Heart left ventricle (tissue), 16 donors: ENCODE measurements at regions not wholly inside any gene's neighbourhood (a gene's known extent, or its start where the extent isn't known, plus 50 kb on each side); places are given as distances from the start of the nearest gene placed in this dataset.

Experiments
- ATAC-seq, 4 donors: fragments of 200-7000 bp; cut with Tn5 transposase; one replicate each; pipeline ENCODE4 v1.9.1; 2020 to 2022; ENCODE audit warnings: moderate library complexity in 4 of 4, mild to moderate bottlenecking in 3 of 4, moderate number of reproducible peaks in 1 of 4
- DNase-seq, 5 donors: peaks; one replicate each; pipeline ENCODE4 v3.0.0-alpha.2; 2020
- H3K27ac ChIP-seq, 12 donors: fragments of 200-600 bp; sonication (generic) in 4 of 12; one replicate each; pipeline versions ENCODE4 v1.5.0 to v1.8.0; 2016 to 2022; ENCODE audit warnings: mild to moderate bottlenecking in 2 of 12
- H3K27me3 ChIP-seq, 9 donors: fragments of 200-600 bp; sonication (generic) in 2 of 9; one replicate each; pipeline versions ENCODE4 v1.5.1 to v1.8.0; 2016 to 2022; ENCODE audit warnings: mild to moderate bottlenecking in 3 of 9
- H3K36me3 ChIP-seq, 9 donors: fragments of 200-600 bp; sonication (generic) in 2 of 9; one replicate each; pipeline versions ENCODE4 v1.5.0 to v1.8.0; 2018 to 2022; ENCODE audit warnings: mild to moderate bottlenecking in 2 of 9
- H3K4me1 ChIP-seq, 12 donors: fragments of 200-600 bp; sonication (generic) in 4 of 12; one replicate each; pipeline versions ENCODE4 v1.5.0 to v1.8.0; 2016 to 2022; ENCODE audit warnings: mild to moderate bottlenecking in 3 of 12
- H3K4me3 ChIP-seq, 12 donors: fragments of 200-600 bp; sonication (generic) in 4 of 12; one replicate each; pipeline versions ENCODE4 v1.5.0 to v1.8.0; 2017 to 2022; ENCODE audit warnings: mild to moderate bottlenecking in 9 of 12, moderate library complexity in 4 of 12
- H3K9me3 ChIP-seq, 12 donors: fragments of 200-600 bp; sonication (generic) in 4 of 12; one replicate each; pipeline versions ENCODE4 v1.5.0 to v1.8.0; 2016 to 2022; ENCODE audit warnings: mild to moderate bottlenecking in 1 of 12
- POLR2A ChIP-seq, 2 donors: fragments of 450-650 bp; IDR thresholded peaks; one replicate each; pipeline ENCODE4 v1.6.1; 2017; ENCODE audit warnings: antibody characterized with exemption in 2 of 2, mild to moderate bottlenecking in 2 of 2, moderate library complexity in 2 of 2
- WGBS, 4 donors: extraction: QIAGEN DNeasy Blood & Tissue Kit in 2 of 4; methylation state at CpG; one replicate each; pipeline versions ENCODE4 v1.1.5 to v1.1.7; 2013 to 2018; 5-methylcytosine and 5-hydroxymethylcytosine counted together
- intact Hi-C, 10 donors: fragments of 100-400 bp; cut with DNase I; formaldehyde crosslinking; loops; one replicate each; pipeline versions ENCODE4 v1.11.1 to v1.14.2; 2022
- TF ChIP-seq, protein P1 (sequence below), 12 donors: fragments of 200-600 bp; sonication (generic) in 4 of 12; IDR thresholded peaks; one replicate each; pipeline versions ENCODE4 v1.5.0 to v1.8.0; 2018 to 2022; ENCODE audit warnings: antibody characterized with exemption in 12 of 12, mild to moderate bottlenecking in 5 of 12
- donor health status: ischemic (EF 13 %, LVEDD 7.1; RV severe dilation, severe dysfunction).
- donor health status: healthy with polysubstance abuse.
- donor health status: DM: no; HTN: yes; CAD: no.
- donor health status: DM: no; HTN: no; CAD: no.
- donor health status: ischemic (EF 25% LVEDD 6.9; RV normal size, moderate dysfunction).
- donor health status: ischemic (EF 25% LVEDD 5.7; RV mildly dilated, moderate dysfunction).
- donor health status: healthy.
- donor health status: DM: yes; HTN: yes; CAD: no.
- donor health status: ischemic (EF 35%, LVEDD 5.7; RV mildly dilated, moderate dysfunction).
- donor health status: nonischemic (EF 11% LVEDD 7.7; RV severe dilation, severe dysfunction).
- donor health status: DM: yes; HTN: yes; CAD: no.
- donor health status: PGD.
- donor health status: ischemic (EF 29% LVEDD 5.4; RV normal size, mild dysfunction).
- donor health status: nonischemic (EF 23%, LVEDD 6.1; RV moderate dilation, normal function).

DNA sequence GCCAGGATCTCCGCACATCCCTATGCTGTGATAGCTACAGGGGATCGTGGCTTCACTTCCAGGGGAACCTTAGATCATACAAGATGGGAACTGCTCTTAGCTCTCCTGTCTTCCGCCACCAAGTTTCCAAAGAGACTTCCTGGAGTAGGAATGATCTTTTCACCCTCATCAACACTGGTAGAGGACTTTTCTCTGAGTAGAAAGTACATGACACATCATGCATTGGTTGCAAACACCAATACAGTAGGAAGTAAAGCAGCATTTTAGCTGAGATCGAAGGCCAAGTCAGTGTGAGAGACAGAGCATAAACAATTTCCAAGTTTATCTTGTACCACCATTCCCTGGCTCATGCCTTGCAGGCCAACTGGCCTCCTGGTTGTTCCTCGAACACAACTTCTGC lies 113.1 kb upstream of the NEDD9 start:
- Histone ChIP-seq H3K27ac (no peak overlapping the region), H3K4me3 (no peak overlapping the region), H3K36me3 (no peaks in the 10 kb centered on the region), H3K4me1 (peaks cover 0 to 31% (median 0%) of the 10 kb centered on the region in 12 donors), H3K27me3 (no peaks in the 10 kb centered on the region), H3K9me3 (peaks cover 0 to 12% (median 0%) of the 10 kb centered on the region in 12 donors)
- WGBS, 4 donors: 92 to 97% (median 93%) methylated on average over 5 of the region's 5 CpGs
- intact Hi-C loops: no loop called here
- TF ChIP-seq POLR2A (IDR thresholded peaks at IDR 0.05): no peak
- TF ChIP-seq, protein P1, sequence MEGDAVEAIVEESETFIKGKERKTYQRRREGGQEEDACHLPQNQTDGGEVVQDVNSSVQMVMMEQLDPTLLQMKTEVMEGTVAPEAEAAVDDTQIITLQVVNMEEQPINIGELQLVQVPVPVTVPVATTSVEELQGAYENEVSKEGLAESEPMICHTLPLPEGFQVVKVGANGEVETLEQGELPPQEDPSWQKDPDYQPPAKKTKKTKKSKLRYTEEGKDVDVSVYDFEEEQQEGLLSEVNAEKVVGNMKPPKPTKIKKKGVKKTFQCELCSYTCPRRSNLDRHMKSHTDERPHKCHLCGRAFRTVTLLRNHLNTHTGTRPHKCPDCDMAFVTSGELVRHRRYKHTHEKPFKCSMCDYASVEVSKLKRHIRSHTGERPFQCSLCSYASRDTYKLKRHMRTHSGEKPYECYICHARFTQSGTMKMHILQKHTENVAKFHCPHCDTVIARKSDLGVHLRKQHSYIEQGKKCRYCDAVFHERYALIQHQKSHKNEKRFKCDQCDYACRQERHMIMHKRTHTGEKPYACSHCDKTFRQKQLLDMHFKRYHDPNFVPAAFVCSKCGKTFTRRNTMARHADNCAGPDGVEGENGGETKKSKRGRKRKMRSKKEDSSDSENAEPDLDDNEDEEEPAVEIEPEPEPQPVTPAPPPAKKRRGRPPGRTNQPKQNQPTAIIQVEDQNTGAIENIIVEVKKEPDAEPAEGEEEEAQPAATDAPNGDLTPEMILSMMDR (IDR thresholded peaks at IDR 0.05): no peak
- no peak for DNase-seq
- no peak for ATAC-seq

DNA sequence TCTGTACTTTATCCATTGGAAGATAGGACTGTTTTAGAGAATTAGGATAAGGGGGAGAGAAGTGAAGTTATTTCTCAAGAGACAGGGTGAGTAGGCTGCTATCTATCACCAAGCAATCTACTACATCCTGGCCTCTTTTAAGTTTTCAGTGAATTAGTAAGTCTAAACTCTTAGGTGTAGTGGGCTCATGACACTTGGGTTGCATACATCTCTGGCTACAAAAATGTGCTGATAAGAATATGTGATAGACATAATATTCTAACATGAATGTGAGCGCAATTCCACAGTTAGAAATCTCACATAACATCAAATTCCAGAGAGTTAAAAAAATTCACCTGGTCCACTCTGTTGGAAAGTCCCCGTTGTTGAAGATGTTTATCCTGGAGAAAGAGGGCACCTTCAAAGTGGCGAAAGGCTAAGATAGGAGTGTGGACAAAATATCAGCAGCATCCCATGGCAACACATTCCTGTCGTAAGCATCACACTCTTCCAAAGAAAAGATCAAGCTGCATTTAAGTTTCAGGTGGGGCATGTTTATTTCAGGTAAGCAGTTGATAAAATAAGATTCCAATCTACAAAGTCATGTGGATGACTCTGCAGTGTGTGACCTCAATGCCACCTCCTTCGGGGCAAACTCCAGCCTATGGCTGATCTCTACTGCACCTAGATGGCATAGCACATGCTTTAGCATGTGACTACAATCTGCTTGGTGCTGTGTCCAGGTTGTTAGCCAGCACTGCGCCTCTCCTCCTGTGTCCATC lies 111.7 kb upstream of the NEDD9 start:
- intact Hi-C loops: no loop called here
- DNase-seq: no peak
- no peaks in the 10 kb centered on the region for H3K27me3 ChIP-seq
- no peaks in the 10 kb centered on the region for H3K36me3 ChIP-seq
- no peak for ATAC-seq
- H3K27ac ChIP-seq: no peak overlapping the region
- WGBS, 4 donors: 73 to 81% (median 79%) methylated on average over 6 of the region's 6 CpGs
- peaks cover 0 to 12% (median 0%) of the 10 kb centered on the region in 12 donors for H3K9me3 ChIP-seq
- H3K4me1 ChIP-seq: peaks cover 0 to 21% (median 0%) of the 10 kb centered on the region in 12 donors
- TF ChIP-seq, protein P1 (IDR thresholded peaks at IDR 0.05): no peak
- no peak for TF ChIP-seq POLR2A (IDR thresholded peaks at IDR 0.05)
- no peak overlapping the region for H3K4me3 ChIP-seq

DNA sequence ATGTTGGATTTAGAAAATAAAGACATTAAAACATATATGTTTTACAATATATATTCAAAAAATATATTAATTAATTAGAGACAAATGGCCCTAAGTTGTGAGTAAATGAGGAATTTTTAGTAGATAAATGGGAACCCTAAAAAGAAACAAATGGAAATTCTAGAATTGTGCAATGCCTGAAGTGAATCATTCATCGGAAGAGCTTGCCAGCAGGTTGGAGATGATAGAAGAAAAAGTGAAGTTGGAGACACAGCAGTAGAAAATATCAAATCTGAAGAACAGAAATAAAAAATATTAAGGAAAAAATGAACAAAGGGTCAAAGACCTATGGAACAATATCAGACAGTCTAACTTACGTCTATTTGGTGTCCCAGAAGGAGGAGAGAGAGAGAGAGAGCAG lies 109.4 kb upstream of the NEDD9 start:
- TF ChIP-seq POLR2A (IDR thresholded peaks at IDR 0.05): no peak
- TF ChIP-seq, protein P1 (IDR thresholded peaks at IDR 0.05): no peak
- 81 to 88% (median 87%) methylated on average over 2 of the region's 2 CpGs for WGBS, 4 donors
- Histone ChIP-seq H3K9me3 (peaks cover 0 to 12% (median 0%) of the 10 kb centered on the region in 12 donors), H3K27me3 (no peaks in the 10 kb centered on the region), H3K36me3 (no peaks in the 10 kb centered on the region), H3K27ac (peak overlapping the region in 1 of 12 donors; percentile 12), H3K4me1 (peaks cover 0 to 21% (median 0%) of the 10 kb centered on the region in 12 donors), H3K4me3 (no peak overlapping the region)
- DNase-seq (no peak), ATAC-seq (no peak)
- intact Hi-C loops: no loop called here

- H3K27me3 ChIP-seq: no peaks in the 10 kb centered on the region
- no peak overlapping the region for H3K27ac ChIP-seq
- WGBS, 4 donors: 75 to 86% (median 82%) methylated on average over 3 of the region's 3 CpGs
- no peaks in the 10 kb centered on the region for H3K36me3 ChIP-seq
- intact Hi-C loops: no loop called here
- no peak overlapping the region for H3K4me3 ChIP-seq
- ATAC-seq (no peak), DNase-seq (no peak)
- peaks cover 0 to 21% (median 0%) of the 10 kb centered on the region in 12 donors for H3K4me1 ChIP-seq
- no peak for TF ChIP-seq POLR2A (IDR thresholded peaks at IDR 0.05)
- TF ChIP-seq, protein P1 (IDR thresholded peaks at IDR 0.05): no peak
- H3K9me3 ChIP-seq: peaks cover 0 to 12% (median 0%) of the 10 kb centered on the region in 12 donors
These were observed 108.8 kb upstream of the NEDD9 start for GRCh38 chr6:11341303-11341702.
